GM21381 (cell line): ENCODE measurements at regions not wholly inside any gene's neighbourhood (a gene's known extent, or its start where the extent isn't known, plus 50 kb on each side); places are given as distances from the start of the nearest gene placed in this dataset.

Source experiments
- ATAC-seq: cut with Tn5 transposase; IDR thresholded peaks from one replicate; pipeline ENCODE4 v1.9.1; 2021; ENCODE audit warnings: mild to moderate bottlenecking, moderate library complexity; ENCODE audit not compliant: unreplicated experiment

DNA sequence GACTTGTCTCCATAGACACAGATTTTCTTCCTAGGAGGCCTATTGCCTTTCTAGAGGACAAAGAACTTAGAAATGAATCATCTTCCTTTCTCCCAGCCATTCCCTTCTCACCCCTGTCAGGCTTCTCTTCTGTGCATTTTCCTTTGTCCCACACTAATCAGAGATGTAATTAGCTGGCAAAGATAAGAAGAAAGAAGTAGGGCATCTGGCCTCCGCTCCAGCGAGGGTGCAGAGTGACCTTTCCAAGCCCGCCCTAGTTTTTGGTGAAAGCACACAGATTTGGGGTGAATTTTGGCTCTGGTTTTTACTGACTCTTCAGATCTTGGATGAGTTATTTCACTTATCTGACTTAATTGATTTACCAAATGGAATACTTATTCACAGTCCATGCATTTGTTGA, 626.5 kb downstream of the ZEB2 start:
- no peak for ATAC-seq

DNA sequence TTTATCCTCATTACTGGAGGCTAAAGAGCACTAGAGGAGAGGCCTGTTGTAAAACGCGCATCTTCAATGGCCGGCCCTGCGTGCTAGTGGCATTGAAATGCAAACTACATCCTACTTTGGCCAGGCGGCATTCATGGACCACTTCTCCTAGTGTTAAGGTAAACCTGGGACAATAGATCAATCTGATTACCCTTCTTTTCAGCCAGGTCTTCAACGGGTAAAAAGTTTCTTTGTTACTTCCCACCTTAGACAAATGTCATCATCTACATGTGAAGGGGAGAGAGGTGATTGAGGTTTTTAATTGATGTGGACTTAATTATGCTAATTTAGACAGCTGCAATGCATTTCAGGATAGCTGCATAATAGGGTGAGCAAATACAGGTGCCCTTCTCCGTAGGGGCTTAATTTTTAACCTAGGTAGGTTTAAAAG, 628.0 kb downstream of the ZEB2 start:
- ATAC-seq: no peak

DNA sequence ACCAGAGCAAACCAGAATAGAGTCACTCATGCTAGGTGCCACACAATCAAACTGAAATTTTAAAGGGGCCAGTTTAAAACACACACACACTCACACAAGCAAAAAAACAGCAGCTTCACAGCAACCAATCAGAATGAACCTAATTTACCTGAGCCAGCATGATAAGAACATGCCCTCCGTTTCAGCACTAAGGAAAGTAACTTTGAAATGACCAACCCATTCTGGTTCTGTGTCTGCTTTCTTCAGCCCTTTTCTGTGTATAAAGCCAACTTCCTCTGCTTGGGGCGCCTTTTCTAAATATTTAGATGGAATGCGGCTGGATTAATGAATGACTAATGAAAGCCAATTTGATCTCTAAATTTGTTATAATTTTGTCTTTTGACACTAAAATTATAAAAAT, 629.1 kb downstream of the ZEB2 start:
- no peak for ATAC-seq

DNA sequence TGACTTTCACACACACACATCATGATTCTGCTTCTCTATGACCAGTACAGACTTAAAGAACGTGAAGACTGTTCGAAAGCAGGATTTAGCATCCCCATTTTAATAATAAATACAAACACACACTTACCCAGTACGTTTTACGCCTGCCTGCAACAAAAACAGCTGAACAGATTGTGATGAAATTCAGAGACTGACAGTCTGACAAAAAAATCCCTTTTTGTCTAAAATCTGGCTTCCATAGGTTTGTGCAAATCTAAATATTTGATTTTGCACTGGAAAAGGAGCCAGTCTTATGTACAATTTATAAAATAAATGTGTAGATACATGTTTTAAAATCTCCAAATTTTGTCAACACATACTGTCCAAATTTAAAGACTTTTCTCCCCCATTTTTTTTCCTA, 630.7 kb downstream of the ZEB2 start:
- ATAC-seq: no peak

DNA sequence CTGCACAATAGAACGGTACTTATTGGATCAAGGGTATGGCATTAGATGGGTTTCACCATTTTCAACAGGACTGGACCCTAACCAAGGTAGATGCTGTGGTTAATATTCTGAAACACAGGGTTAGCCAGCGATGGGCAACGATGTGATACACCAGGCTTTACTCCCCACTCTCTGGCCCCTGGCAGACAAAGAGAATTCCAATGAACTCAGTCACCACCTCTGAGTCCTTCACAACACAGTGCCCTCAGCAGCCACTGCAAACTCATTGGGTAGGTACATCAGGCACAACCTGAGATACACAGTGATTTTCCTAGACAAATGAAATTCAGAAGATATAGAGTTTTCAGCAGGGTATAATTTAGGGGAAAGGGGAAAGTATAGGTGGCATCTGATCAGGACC, 634.5 kb downstream of the ZEB2 start:
- ATAC-seq: no peak

DNA sequence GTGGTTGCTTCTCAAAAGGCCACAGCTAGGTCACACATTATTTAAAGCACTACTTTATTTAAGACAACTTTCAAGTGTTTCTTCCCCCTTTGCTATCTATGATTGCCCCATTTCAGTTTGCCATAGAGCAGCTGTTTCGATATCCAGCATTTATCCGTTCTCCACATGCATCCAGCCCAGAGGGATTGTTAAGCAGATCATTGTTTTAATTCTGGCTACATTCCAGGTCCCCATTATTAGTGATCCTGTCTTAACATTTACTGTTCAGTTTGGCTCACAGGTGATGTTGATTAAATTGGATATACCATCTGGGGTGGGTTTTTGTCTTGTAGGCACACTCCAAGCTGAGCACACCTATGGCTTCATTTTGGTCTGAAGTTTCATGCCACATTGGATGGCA, 638.7 kb downstream of the ZEB2 start:
- no peak for ATAC-seq

DNA sequence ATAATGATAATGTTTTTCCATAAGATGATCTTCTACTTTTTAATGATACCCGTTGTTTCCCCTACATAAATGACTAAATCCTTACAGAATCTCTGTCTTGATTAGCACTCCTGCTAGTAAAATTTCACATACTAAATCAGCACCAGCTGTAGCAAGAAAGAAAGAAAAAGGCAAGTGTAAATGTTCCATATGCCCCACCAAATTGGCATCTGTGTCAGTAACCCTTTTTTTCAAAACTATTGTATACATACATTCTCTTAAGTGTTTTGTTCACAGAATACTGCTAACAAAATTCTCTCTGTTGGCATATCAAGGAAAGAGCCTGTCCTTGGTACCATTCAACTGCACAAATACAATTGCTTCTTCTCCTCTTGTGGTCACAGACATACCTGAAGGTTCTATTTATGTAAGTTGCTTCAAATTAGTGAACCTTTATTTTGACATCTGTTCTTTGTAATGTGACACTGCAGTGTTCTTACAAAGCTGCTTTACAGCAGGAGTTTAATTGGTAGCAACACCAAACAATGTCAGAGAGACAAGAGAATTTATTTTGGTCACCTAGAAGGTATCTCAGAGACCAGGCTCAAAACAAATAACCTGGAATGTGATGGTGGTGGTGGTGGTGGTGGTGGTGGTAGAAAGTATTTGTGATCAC, 641.9 kb downstream of the ZEB2 start:
- no peak for ATAC-seq

DNA sequence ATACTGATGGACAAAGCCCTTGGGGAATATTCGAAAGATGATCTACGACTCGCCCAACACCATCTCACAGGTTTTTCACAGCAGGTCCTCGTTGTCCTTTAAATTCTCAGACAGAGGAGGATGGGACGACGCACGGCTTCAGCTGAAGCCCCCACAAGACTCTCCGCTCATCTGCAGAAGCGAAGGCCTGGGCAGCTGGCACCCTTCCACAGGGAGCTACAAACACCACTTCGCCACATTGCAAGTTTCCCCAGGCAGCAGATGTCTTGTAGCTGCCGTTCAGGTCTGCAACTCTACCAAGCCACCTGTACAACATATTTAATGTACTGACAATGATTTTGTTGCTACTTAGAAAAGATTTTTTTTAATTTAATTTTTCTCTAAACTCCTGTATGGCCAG, 642.9 kb downstream of the ZEB2 start:
- ATAC-seq: no peak

DNA sequence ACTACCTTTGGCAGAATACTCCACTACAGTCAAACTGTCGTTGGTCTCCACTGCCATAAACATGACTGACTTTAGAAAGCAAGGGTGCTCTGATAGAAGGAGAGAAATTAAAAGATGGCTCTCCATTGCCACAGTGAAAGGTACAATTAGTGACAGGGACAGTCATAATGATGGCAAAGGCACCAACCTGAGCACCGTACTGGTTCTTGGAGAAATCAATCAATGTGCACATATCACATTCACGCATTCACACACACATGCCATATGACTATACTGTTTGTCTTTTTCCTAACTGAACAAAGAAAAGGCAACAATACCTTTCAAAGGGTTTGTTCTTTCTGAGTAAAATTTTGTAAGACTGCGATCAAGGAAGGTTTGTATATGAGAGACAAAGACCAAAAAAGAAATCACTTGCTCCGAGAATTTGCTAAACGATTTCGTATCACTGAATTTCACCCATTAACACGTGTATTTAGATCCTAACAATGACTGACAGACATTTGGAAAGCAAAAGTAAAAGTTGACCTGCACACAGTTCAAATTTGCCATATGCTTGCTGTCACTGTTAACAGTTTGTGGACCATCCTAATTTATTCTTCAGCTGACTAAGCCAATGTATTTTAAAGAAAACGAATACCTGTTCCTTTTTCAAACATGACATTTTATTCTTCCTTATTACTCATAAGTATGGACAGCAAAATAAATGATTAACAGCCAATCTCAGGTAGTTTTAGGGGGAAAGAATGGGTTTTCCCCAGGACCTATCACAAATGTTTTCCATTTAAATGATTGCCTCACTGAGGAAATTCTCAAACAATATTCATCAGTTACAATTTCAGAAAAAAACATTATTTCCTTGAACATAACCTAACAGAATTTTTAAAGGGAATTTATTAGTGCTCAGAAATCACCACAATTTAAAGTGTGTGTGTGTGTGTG, 644.4 kb downstream of the ZEB2 start:
- ATAC-seq: no peak

DNA sequence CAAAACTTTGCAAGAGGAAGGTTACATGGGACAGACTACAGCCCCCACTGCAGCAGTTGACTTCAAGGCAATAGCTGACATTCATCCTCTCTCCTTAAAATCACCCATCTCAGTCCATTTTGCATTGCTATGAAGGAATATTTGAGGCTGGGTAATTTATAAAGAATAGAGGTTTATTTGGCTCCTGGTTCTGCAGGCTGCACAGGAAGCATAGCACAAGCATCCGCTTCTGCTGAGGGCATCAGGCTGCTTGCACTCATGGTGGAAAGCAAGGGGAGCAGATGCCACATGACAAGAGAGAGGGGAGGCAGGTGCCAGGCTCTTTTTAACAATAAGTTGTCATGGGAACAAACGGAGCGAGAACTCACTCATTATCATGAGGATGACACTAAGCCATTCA, 646.0 kb downstream of the ZEB2 start:
- ATAC-seq: no peak

DNA sequence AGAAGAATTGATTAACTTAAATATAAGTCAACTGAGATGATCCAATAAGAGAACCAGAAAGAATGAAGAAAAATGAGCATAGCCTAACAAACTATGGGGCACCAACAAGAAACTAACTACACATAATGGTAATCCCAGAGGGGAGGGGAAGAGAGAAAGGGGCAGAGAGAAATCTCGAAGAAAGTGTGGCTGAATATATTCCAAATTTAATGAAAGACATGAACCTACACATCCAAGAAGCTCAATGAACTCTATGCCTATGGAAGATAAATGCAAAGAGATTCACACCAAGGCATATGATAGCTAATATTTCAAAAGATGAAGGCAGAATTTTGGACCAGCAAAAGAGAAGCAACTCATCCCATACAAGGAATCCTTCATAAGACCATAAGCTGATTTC, 649.2 kb downstream of the ZEB2 start:
- no peak for ATAC-seq

DNA sequence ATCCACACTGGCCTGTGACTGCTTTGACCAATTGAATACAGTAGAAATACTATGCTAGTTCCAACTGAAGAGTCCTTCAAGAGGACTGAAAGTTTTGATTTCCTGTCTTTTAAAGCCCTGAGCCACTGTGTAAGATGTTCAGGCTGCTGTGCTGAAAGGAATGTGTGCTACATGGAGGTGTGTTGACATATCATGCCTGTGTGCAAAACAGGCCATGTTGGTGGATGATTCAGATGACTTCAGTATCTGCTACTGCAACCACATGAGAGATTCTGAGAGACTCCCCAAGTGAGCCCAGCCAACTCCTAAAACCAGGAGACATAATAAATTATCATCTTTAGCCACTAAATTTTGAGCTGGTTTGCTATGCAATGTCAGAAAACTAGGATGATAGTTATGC, 662.9 kb downstream of the ZEB2 start:
- ATAC-seq: no peak

DNA sequence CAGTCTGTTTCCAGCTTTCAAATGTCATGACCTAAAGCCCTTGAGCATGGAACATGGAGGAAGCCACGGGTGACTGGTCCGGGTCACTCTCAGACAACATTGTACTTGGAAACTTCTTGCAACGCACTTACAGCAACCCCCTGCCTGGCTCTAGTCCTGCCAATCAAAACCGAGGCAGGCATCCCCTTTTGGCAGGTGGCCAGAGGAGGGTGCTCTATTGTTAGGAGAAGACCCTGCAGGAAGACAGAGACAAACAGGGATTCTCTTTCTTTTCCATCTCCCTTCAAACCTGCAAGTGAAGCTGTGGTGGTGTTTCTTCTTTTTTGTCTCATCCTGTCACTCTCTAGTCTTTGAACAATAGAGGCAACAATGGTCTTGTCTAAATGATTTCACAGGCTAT, 667.2 kb downstream of the ZEB2 start:
- no peak for ATAC-seq

DNA sequence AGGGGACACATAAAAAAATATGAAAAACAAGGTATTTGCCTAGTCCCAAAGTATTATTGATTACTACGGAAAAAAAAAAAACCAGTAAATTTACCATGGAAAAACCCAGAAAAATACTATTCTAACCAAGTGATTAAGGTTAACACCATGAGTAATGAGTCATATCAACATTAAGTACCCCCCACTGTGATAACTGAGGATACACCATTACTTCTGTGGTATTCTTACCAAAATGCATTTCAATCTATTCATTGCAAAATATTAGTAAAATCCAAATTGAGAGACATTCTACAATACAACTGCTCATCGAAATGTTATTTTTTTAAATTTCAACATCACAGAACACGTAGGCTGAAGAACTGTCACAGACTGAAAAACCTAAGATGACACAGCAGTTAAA, 669.8 kb downstream of the ZEB2 start:
- no peak for ATAC-seq

DNA sequence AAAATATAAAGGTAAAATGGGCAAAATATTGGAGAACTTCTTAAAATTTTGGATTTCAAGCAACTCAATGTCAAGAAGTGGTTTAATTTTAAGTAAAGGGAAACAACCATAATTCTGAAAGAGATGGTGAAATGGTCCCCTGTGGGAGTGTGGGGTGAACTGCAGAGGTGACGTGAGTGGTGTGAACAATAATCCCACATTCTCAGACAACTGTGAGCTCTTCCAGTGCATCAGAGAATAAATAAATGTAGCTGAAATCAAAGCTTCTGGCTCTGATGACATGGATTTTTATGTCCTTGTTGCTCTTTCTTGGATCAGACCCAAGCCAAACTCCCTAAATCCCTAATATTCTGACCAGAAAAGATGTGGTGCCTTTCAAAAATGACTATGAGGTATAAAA, 672.7 kb downstream of the ZEB2 start:
- no peak for ATAC-seq

DNA sequence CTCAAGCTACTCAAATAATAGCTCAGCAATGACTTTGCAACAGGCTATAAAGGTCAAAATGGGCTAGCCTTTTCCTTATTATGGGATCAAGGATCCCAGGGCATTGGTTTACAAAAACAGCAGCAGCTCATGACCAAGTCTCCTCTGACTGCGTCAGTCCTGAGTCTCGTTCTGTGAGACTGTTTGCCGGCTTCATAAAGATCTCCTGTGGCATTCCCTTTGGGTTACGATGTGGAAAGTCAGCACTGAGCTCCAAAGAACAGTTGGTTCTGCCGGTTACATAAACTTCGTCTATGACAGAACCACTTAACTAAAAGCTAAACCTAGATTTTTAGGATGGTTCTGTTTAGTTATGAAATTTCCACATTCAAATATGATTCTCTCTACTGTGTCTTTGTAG, 674.9 kb downstream of the ZEB2 start:
- no peak for ATAC-seq

DNA sequence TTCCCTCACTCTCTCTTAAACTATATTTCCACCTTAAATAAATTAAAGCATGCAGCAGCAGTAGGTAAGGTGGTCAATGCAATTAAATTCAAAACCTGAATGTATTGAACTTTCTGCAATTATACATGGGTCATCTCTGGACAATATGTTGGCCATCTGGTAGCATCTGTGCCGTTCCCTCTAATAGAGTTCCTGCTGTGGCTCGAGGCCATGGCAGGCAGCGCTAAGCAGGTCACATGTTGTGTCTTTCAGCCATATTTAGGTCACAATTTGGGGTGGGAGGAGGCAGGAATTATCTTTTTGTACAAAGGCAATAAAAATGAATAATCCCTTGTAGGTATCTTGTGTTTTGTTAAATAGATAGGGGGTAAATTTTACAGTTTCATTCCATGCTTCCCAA, 676.2 kb downstream of the ZEB2 start:
- no peak for ATAC-seq

DNA sequence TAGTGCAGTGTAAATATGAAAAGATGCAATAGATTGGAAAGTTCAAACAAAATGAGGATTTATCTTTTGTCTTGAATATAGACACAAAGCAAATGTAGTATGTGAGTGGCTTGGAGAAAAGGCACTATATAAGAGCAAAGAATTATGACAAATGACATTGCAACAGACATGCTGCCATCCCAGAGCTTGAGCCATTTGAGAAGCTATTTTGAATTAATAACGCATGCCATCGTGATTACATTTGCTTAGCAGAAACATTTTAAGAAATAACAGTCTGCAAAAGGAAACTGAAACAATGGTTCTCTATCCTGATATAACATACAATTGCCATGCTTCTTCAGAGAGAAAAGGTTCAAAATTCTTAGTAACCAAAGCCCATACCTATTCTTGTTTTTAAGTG, 677.1 kb downstream of the ZEB2 start:
- no peak for ATAC-seq

DNA sequence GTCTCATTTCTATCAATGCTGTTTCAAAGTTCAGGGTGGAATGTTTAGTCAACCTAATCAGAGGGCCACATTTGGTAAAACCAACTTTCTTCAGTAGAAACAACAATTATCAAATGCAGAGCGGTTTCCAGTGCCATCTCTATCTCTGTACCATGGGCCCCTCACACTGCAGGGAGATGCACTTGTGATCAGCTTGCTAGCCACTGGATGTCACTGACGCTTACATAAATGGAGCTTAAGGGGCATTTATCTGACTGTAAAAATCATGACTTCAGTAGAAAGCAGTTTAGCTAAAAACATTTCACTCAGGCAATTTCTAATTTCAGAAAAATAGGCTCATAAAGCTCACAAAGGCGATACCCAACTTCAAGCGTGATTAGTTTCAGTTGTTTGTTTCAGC, 678.0 kb downstream of the ZEB2 start:
- ATAC-seq: no peak

DNA sequence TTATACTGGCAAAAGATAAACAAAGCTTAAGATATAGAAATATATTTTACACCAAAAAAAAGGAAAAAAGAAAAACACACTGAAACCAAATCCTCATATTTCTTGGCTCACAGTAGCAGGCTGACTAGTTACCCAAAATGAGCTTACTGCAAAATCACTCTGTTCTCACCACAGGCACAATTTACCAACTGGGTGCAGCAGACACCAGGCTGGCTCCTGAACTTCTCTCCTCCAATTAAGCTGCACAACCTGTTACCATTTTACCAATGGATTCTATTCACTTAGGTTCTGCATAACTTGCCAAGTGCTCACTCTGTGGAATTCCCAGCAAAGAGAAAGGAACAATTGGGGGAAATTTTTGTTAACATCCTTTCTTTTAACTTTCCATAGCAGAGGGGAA, 679.3 kb downstream of the ZEB2 start:
- no peak for ATAC-seq

DNA sequence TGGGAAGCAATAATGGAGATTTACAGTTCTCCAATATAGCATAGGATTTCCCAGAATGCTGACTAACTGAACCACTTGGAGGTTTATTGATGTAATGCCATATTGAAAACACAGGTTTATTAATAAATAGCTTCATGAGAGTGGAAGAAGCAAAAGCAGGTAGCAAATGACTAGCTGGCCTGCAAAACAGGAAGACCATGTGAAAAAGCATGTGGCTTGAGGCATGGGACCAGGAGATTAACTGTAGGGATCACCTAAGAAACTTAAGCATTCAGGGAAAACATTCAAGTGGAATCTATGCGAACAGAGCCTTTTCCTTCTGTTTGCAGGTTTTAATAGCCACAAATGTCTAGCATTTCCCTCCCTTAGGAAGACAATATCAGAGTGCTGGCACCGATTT, 679.7 kb downstream of the ZEB2 start:
- ATAC-seq: no peak

DNA sequence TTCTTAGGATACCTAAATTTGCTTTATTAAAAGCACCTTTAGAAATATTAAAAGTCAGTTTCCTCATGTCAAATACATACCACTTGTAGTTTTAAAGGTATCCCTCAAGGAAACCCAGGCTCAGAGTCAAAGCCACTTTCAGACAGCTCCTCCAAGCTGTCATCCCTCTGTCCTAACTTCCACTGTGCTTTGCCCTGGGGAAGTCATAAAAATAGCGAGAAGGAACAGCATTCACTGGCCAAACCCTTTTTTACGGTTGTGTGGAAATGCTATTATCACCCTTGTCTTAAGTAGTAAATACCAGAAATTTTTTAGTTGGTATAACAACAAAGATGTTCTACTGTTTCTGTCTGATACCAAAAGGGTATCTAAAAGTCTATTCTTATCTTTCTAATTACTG, 680.5 kb downstream of the ZEB2 start:
- ATAC-seq: no peak
